Duodenal mucosa (tissue), 2 donors: ENCODE measurements at regions not wholly inside any gene's neighbourhood (a gene's known extent, or its start where the extent isn't known, plus 50 kb on each side); places are given as distances from the start of the nearest gene placed in this dataset.

ENCODE experiments used
- H3K27ac ChIP-seq: one replicate; pipeline ENCODE4 v1.7.0; 2013; ENCODE audit warnings: low read depth, low read length
- H3K27me3 ChIP-seq, 2 donors: one replicate each; pipeline ENCODE4 v1.7.0; 2013; ENCODE audit warnings: low read length in 2 of 2, control low read depth in 1 of 2; ENCODE audit not compliant: insufficient read depth in 2 of 2, control insufficient read depth in 1 of 2
- H3K36me3 ChIP-seq, 2 donors: one replicate each; pipeline ENCODE4 v1.7.0; 2013; ENCODE audit warnings: low read length in 2 of 2, control low read depth in 1 of 2; ENCODE audit not compliant: insufficient read depth in 2 of 2, control insufficient read depth in 1 of 2
- H3K4me1 ChIP-seq, 2 donors: one replicate each; pipeline ENCODE4 v1.7.0; 2013; ENCODE audit warnings: low read length in 2 of 2, control low read depth in 1 of 2; ENCODE audit not compliant: insufficient read depth in 2 of 2, control insufficient read depth in 1 of 2
- H3K4me3 ChIP-seq, 2 donors: one replicate each; pipeline ENCODE4 v1.7.0; 2013; ENCODE audit warnings: low read length in 2 of 2, low read depth in 1 of 2
- H3K9ac ChIP-seq, 2 donors: one replicate each; pipeline ENCODE4 v1.7.0; 2013; ENCODE audit warnings: low read length in 2 of 2, low read depth in 1 of 2
- H3K9me3 ChIP-seq, 2 donors: one replicate each; pipeline ENCODE4 v1.7.0; 2013; ENCODE audit warnings: low read length in 2 of 2, control low read depth in 1 of 2; ENCODE audit not compliant: control insufficient read depth in 1 of 2

DNA sequence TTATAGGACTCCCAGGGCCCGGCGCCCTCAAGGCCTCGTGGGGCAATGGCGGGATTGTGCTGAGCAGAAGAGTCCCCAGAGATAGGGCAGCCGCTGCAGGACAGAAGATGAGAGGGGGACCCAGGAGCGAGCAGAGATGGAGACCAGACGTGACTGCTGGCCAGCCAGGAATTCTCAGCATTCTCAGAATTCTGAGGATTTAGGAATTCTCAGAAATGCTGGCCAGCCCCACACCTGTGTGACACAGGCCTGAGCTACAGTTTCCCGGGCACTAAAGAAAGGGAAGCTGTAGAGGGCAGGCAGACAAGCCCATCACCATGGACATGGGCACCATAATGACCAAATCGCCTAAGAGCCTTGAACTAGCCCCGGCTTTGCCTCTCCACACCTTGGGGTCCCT lies 186.2 kb upstream of the CDH4 start:
- H3K9me3 ChIP-seq = peaks cover 0 to 10% of the 10 kb centered on the region in 2 donors
- H3K36me3 ChIP-seq = no peaks in the 10 kb centered on the region
- H3K27ac ChIP-seq = no peak overlapping the region
- no peak overlapping the region for H3K9ac ChIP-seq
- no peaks in the 10 kb centered on the region for H3K27me3 ChIP-seq
- no peaks in the 10 kb centered on the region for H3K4me1 ChIP-seq
- no peak overlapping the region for H3K4me3 ChIP-seq

- Histone ChIP-seq H3K36me3 (no peaks in the 10 kb centered on the region), H3K27me3 (no peaks in the 10 kb centered on the region), H3K9me3 (peaks cover 0 to 3% of the 10 kb centered on the region in 2 donors), H3K9ac (no peak overlapping the region), H3K4me3 (no peak overlapping the region), H3K4me1 (no peaks in the 10 kb centered on the region), H3K27ac (no peak overlapping the region)
Observed at GRCh38 chr20:61066526-61066925, 185.5 kb upstream of the CDH4 start.

GRCh38 chr20:61067221-61067620 lies 184.8 kb upstream of the CDH4 start:
- H3K4me3 ChIP-seq = no peak overlapping the region
- H3K27ac ChIP-seq = no peak overlapping the region
- H3K9me3 ChIP-seq = peaks cover 0 to 3% of the 10 kb centered on the region in 2 donors
- no peaks in the 10 kb centered on the region for H3K4me1 ChIP-seq
- H3K27me3 ChIP-seq = no peaks in the 10 kb centered on the region
- H3K36me3 ChIP-seq = no peaks in the 10 kb centered on the region
- no peak overlapping the region for H3K9ac ChIP-seq

DNA sequence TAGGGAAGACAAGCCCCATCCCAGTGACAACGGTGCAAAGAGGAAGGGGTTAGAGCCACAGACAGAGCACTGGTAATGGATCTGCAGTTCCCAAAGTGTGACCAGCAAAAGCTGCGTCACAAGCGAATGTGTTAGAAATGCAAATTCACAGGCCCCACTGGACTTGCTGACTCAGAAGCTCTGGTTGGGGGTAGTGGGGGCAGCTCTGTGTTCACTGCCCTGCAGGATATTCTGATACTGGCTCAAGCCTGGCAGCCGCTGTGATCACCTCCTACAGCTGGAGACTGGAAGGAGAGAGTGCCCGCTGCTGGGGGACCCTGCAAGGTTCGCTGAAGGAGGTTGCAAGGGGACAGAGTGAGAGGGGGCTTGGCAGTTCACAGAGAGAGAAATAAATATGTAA lies 179.7 kb upstream of the CDH4 start:
- H3K27ac ChIP-seq = no peak overlapping the region
- H3K4me1 ChIP-seq = no peaks in the 10 kb centered on the region
- H3K36me3 ChIP-seq = no peaks in the 10 kb centered on the region
- no peak overlapping the region for H3K9ac ChIP-seq
- no peak overlapping the region for H3K4me3 ChIP-seq
- peaks cover 0 to 20% of the 10 kb centered on the region in 2 donors for H3K9me3 ChIP-seq
- H3K27me3 ChIP-seq = no peaks in the 10 kb centered on the region

- Histone ChIP-seq H3K9ac (no peak overlapping the region), H3K27me3 (no peaks in the 10 kb centered on the region), H3K9me3 (peaks cover 0 to 20% of the 10 kb centered on the region in 2 donors), H3K4me1 (no peaks in the 10 kb centered on the region), H3K27ac (no peak overlapping the region), H3K4me3 (no peak overlapping the region), H3K36me3 (no peaks in the 10 kb centered on the region)
Observed at GRCh38 chr20:61073376-61073775, 178.7 kb upstream of the CDH4 start.

- Histone ChIP-seq H3K4me1 (no peaks in the 10 kb centered on the region), H3K27me3 (no peaks in the 10 kb centered on the region), H3K27ac (no peak overlapping the region), H3K9me3 (peaks cover 0 to 30% of the 10 kb centered on the region in 2 donors), H3K4me3 (no peak overlapping the region), H3K36me3 (no peaks in the 10 kb centered on the region), H3K9ac (no peak overlapping the region)
Observed at GRCh38 chr20:61082720-61083119, 169.3 kb upstream of the CDH4 start.

- peaks cover 0 to 30% of the 10 kb centered on the region in 2 donors for H3K9me3 ChIP-seq
- no peak overlapping the region for H3K27ac ChIP-seq
- H3K4me3 ChIP-seq = no peak overlapping the region
- no peak overlapping the region for H3K9ac ChIP-seq
- H3K36me3 ChIP-seq = no peaks in the 10 kb centered on the region
- H3K27me3 ChIP-seq = no peaks in the 10 kb centered on the region
- no peaks in the 10 kb centered on the region for H3K4me1 ChIP-seq
Observed at GRCh38 chr20:61083431-61083830, 168.6 kb upstream of the CDH4 start.

DNA sequence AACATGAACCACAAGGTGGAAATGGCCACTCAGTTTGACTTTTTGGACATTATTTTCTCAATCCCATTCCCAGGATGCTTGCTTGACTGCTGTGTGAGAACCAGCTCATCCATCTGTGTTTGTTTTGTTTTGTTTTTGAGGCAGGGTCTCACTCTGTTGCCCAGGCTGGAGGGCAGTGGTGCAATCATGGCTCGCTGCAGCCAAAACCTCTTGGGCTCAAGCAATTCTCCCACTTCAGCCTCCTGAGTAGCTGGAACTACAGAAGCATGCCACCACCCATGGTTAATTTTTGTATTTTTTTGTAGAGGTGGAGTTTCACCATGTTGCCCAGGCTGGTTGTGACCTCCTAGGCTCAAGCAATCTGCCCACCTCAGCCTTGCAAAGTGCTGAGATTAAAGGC lies 166.0 kb upstream of the CDH4 start:
- Histone ChIP-seq H3K27me3 (no peaks in the 10 kb centered on the region), H3K4me3 (no peak overlapping the region), H3K27ac (no peak overlapping the region), H3K9ac (no peak overlapping the region), H3K36me3 (no peaks in the 10 kb centered on the region), H3K9me3 (peaks cover 0 to 27% of the 10 kb centered on the region in 2 donors), H3K4me1 (no peaks in the 10 kb centered on the region)

- Histone ChIP-seq H3K9ac (no peak overlapping the region), H3K4me1 (no peaks in the 10 kb centered on the region), H3K27ac (no peak overlapping the region), H3K4me3 (no peak overlapping the region), H3K36me3 (no peaks in the 10 kb centered on the region), H3K27me3 (no peaks in the 10 kb centered on the region), H3K9me3 (peaks cover 6 to 19% of the 10 kb centered on the region in 2 donors)
Observed at GRCh38 chr20:61090541-61090940, 161.5 kb upstream of the CDH4 start.

DNA sequence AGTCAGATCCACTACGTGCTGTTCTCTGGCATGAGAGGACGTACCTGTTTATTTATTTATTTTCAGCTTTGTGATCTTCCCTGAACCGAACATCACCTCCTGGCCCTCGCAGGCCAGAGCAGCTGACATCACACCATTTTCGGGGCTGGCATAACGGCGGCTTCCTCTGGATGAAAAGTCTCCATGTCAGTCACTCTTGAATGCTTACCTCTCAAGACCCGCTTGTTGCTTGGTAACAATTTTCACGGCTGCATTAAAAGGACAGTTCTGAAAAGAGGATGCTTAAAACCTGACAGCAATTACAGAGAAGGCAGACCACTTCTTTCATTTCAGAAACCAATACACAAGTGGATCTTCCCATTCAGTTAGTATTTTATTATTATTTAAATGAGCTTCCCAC lies 159.8 kb upstream of the CDH4 start:
- Histone ChIP-seq H3K4me3 (no peak overlapping the region), H3K9ac (no peak overlapping the region)

DNA sequence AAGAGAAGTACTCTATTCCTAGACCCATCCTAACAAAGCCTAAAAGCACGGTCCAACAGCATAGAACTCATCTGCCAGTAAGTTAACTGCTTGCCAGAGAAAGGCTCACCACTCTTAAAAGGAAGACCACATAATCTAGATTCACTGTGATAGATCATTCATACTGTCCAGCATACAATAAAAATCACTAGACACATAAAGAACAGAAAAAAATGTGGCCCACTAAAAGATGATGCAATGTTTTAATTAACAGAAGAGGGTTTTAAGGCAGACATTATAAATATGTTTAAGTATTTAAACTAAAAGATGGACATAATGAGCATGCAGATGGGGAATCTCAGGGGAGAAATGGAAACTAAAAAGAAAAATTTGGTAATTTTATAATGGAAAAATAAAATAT lies 157.5 kb upstream of the CDH4 start:
- no peaks in the 10 kb centered on the region for H3K27me3 ChIP-seq
- no peaks in the 10 kb centered on the region for H3K4me1 ChIP-seq
- H3K9ac ChIP-seq = no peak overlapping the region
- H3K27ac ChIP-seq = no peak overlapping the region
- H3K36me3 ChIP-seq = no peaks in the 10 kb centered on the region
- H3K4me3 ChIP-seq = no peak overlapping the region
- H3K9me3 ChIP-seq = peaks cover 15 to 27% of the 10 kb centered on the region in 2 donors

More for the DNA sequence above, 159.8 kb upstream of the CDH4 start:
- Histone ChIP-seq H3K4me1 (no peaks in the 10 kb centered on the region), H3K9me3 (peaks cover 15 to 28% of the 10 kb centered on the region in 2 donors), H3K27me3 (no peaks in the 10 kb centered on the region), H3K36me3 (no peaks in the 10 kb centered on the region), H3K27ac (no peak overlapping the region)
